Astrocyte (in vitro differentiated cells and primary cell): ENCODE measurements at regions not wholly inside any gene's neighbourhood (a gene's known extent, or its start where the extent isn't known, plus 50 kb on each side); places are given as distances from the start of the nearest gene placed in this dataset.

Experiments used
- DNase-seq: peaks from one replicate; pipeline ENCODE4 v3.0.0-alpha.2; 2010; ENCODE audit warnings: low read depth
- FAIRE-seq: peaks from 2 replicates; lab custom pipeline; 2011; peaks lifted over from hg19 to GRCh38; lab: Jason Lieb, UNC
- H2AFZ ChIP-seq: 2 replicates; pipeline ENCODE4 v1.6.0; 2012; ENCODE audit warnings: low read depth, low read length, inconsistent platforms
- H3K27ac ChIP-seq: 2 replicates; pipeline ENCODE4 v1.5.1; 2011; ENCODE audit warnings: low read depth, low read length, inconsistent platforms
- H3K27me3 ChIP-seq: 2 replicates; pipeline ENCODE4 v1.6.0; 2011; ENCODE audit warnings: low read length, inconsistent platforms; ENCODE audit not compliant: insufficient read depth
- H3K36me3 ChIP-seq: 2 replicates; pipeline ENCODE4 v1.5.1; 2011; ENCODE audit warnings: low read length, inconsistent platforms; ENCODE audit not compliant: insufficient read depth
- H3K4me1 ChIP-seq: 2 replicates; pipeline ENCODE4 v1.5.1; 2011; ENCODE audit warnings: low read length, inconsistent platforms; ENCODE audit not compliant: insufficient read depth
- H3K4me2 ChIP-seq: 2 replicates; pipeline ENCODE4 v1.6.0; 2012; ENCODE audit warnings: low read length, inconsistent platforms
- H3K4me3 ChIP-seq: 2 replicates; pipeline ENCODE4 v1.5.1; 2011; ENCODE audit warnings: low read depth, mild to moderate bottlenecking, low read length, inconsistent platforms; ENCODE audit not compliant: insufficient read depth
- H3K79me2 ChIP-seq: 2 replicates; pipeline ENCODE4 v1.6.0; 2012; ENCODE audit warnings: mild to moderate bottlenecking, low read length, inconsistent platforms; ENCODE audit not compliant: insufficient read depth
- H3K9ac ChIP-seq: 2 replicates; pipeline ENCODE4 v1.6.0; 2012; ENCODE audit warnings: mild to moderate bottlenecking, low read length, inconsistent platforms
- H3K9me3 ChIP-seq: 2 replicates; pipeline ENCODE4 v1.5.1; 2012; ENCODE audit warnings: low read depth, mild to moderate bottlenecking, low read length, inconsistent platforms; ENCODE audit not compliant: insufficient read depth
- H4K20me1 ChIP-seq: 2 replicates; pipeline ENCODE4 v1.6.0; 2012; ENCODE audit warnings: low read length, inconsistent platforms; ENCODE audit not compliant: insufficient read depth
- H3K27ac Mint-ChIP-seq: one replicate; pipeline ENCODE4 v1.8.0; 2021; ENCODE audit warnings: mild to moderate bottlenecking, mixed read lengths; ENCODE audit not compliant: unreplicated experiment
- H3K27me3 Mint-ChIP-seq: one replicate; pipeline ENCODE4 v1.8.0; 2021; ENCODE audit warnings: low read depth, mixed read lengths; ENCODE audit not compliant: unreplicated experiment
- H3K36me3 Mint-ChIP-seq: one replicate; pipeline ENCODE4 v1.8.0; 2021; ENCODE audit warnings: low read depth, mixed read lengths; ENCODE audit not compliant: unreplicated experiment
- H3K4me1 Mint-ChIP-seq: one replicate; pipeline ENCODE4 v1.8.0; 2021; ENCODE audit warnings: low read depth, mixed read lengths; ENCODE audit not compliant: unreplicated experiment
- H3K4me3 Mint-ChIP-seq: one replicate; pipeline ENCODE4 v1.8.0; 2021; ENCODE audit warnings: mild to moderate bottlenecking, moderate library complexity, mixed read lengths; ENCODE audit not compliant: unreplicated experiment
- H3K9me3 Mint-ChIP-seq: one replicate; pipeline ENCODE4 v1.8.0; 2021; ENCODE audit warnings: mild to moderate bottlenecking, mixed read lengths; ENCODE audit not compliant: unreplicated experiment
- EZH2 ChIP-seq: IDR thresholded peaks from 2 replicates; pipeline ENCODE4 v1.6.1; 2012; ENCODE audit warnings: mild to moderate bottlenecking, low read length, inconsistent platforms; ENCODE audit not compliant: insufficient read depth
- TF ChIP-seq, protein P1 (sequence below): IDR thresholded peaks from 2 replicates; pipeline ENCODE4 v1.5.1; 2011; ENCODE audit warnings: low read depth, mild to moderate bottlenecking, inconsistent platforms, low read length, moderate library complexity; ENCODE audit not compliant: insufficient read depth

DNA sequence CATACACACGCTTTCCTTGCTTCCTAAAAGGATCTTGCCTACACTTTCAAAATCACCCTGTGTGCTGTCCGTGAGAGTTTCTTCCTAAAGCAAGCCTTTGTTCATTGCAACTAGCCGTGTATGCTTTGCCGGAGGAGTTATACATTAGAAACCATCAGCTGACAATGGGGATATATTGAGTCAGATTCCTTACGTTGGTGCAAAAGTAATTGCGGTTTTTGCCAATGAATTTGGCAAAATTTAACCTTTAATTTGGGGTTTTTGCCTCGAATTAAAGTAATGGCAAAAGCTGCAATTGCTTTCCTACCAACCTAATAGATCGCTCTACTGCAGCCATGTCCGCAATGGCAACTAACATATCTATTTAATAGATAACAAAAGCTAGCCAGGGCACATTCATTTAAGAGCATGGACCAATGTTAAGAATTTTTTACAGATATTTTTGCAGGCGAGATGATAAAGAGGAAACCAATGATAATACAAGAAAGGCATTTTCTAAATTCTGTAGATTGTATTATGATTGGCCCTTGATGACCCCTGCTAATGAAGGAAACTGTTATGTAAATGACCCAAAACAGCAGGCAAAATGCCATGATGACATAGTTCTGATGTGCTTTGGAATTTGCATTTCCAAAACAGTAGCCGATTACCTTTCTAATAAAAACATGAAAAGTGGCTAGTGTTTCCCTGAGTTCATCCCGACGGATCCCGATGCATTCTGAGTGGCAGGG lies 184.8 kb upstream of the NRP1 start:
- Mint-ChIP-seq H3K27me3 (peaks cover 12% of the 10 kb centered on the region), H3K27ac (no peak overlapping the region), H3K9me3 (peaks cover 5% of the 10 kb centered on the region), H3K4me1 (peaks cover 8% of the 10 kb centered on the region), H3K4me3 (no peak overlapping the region), H3K36me3 (no peaks in the 10 kb centered on the region)
- no peaks in the 10 kb centered on the region for H3K4me1 ChIP-seq
- no peak overlapping the region for H3K27ac ChIP-seq
- no peaks in the 10 kb centered on the region for H4K20me1 ChIP-seq
- no peaks in the 10 kb centered on the region for H3K27me3 ChIP-seq
- no peaks in the 10 kb centered on the region for H3K79me2 ChIP-seq
- TF ChIP-seq, protein P1, sequence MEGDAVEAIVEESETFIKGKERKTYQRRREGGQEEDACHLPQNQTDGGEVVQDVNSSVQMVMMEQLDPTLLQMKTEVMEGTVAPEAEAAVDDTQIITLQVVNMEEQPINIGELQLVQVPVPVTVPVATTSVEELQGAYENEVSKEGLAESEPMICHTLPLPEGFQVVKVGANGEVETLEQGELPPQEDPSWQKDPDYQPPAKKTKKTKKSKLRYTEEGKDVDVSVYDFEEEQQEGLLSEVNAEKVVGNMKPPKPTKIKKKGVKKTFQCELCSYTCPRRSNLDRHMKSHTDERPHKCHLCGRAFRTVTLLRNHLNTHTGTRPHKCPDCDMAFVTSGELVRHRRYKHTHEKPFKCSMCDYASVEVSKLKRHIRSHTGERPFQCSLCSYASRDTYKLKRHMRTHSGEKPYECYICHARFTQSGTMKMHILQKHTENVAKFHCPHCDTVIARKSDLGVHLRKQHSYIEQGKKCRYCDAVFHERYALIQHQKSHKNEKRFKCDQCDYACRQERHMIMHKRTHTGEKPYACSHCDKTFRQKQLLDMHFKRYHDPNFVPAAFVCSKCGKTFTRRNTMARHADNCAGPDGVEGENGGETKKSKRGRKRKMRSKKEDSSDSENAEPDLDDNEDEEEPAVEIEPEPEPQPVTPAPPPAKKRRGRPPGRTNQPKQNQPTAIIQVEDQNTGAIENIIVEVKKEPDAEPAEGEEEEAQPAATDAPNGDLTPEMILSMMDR: no peak
- no peak for TF ChIP-seq EZH2
- no peak overlapping the region for H3K4me2 ChIP-seq
- H3K4me3 ChIP-seq: no peak overlapping the region
- FAIRE-seq (no peak), DNase-seq (no peak)
- no peaks in the 10 kb centered on the region for H3K36me3 ChIP-seq
- H3K9me3 ChIP-seq: no peaks in the 10 kb centered on the region
- no peak overlapping the region for H3K9ac ChIP-seq
- H2AFZ ChIP-seq: no peak overlapping the region

DNA sequence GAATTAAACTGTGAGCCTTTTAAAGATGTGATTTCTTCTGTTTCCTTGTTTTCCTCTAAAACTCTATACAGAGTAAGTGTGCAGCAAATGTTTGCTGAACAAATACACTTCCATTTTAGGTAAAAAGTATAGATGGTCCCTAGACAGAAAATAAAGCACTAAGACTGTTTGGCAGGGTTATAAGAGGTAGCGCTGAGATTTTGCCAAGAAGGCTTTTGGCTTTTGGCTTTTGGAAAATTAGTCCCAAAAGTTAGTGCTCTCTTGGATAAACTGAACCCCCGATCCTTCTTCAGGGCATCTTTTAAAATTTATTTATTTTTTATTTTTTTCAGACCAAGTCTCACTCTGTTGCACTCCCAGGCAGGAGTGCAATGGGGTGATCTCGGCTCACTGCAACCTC lies 175.7 kb upstream of the NRP1 start:
- TF ChIP-seq, protein P1: no peak
- no peak for TF ChIP-seq EZH2
- Histone ChIP-seq H3K79me2 (no peaks in the 10 kb centered on the region), H3K36me3 (no peaks in the 10 kb centered on the region), H3K4me1 (peaks cover 21% of the 10 kb centered on the region), H3K9ac (peak overlapping the region; percentile 55), H3K4me3 (no peak overlapping the region), H4K20me1 (no peaks in the 10 kb centered on the region), H3K9me3 (no peaks in the 10 kb centered on the region), H3K27ac (no peak overlapping the region), H3K4me2 (peak overlapping the region; percentile 71), H3K27me3 (no peaks in the 10 kb centered on the region), H2AFZ (no peak overlapping the region)
- no peak overlapping the region for H3K27ac Mint-ChIP-seq
- peaks cover 4% of the 10 kb centered on the region for H3K9me3 Mint-ChIP-seq
- H3K27me3 Mint-ChIP-seq: no peaks in the 10 kb centered on the region
- no peak overlapping the region for H3K4me3 Mint-ChIP-seq
- no peaks in the 10 kb centered on the region for H3K36me3 Mint-ChIP-seq
- DNase-seq: no peak
- FAIRE-seq: no peak
- H3K4me1 Mint-ChIP-seq: peaks cover 12% of the 10 kb centered on the region

DNA sequence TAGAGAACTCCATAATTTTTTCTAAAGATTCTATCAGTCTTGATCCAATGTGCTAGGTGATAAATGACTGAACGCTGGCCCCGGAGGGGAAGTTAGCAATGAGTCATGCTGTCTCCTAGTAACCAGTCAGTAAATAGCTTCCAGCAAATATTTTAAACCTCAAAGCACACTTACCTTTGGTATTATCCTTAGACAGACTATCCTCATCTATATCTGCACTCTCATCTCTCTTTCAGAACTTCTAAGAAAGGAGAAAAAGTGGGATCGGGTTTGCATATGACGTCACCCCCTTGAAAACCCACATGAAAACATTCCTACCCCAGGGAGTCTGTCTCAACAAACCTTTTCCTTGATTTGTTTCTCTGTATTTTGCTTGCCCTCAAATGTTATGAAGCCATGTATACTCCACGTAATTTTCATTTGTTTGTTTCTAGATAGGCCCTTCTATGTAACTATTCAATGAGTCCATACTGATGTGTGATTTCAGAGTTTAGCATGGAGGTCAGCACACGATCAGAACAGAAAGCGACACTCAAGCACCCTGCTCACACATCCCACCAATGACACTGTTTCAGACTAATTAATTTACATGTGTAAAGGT lies 174.9 kb upstream of the NRP1 start:
- peak overlapping the region; percentile 71 for H3K4me2 ChIP-seq
- H4K20me1 ChIP-seq: no peaks in the 10 kb centered on the region
- H3K4me1 ChIP-seq: peaks cover 21% of the 10 kb centered on the region
- peaks cover 4% of the 10 kb centered on the region for H3K9me3 Mint-ChIP-seq
- H3K27ac ChIP-seq: peak overlapping the region; percentile 62
- no peaks in the 10 kb centered on the region for H3K36me3 ChIP-seq
- H3K27me3 ChIP-seq: no peaks in the 10 kb centered on the region
- H3K9me3 ChIP-seq: no peaks in the 10 kb centered on the region
- H3K27me3 Mint-ChIP-seq: no peaks in the 10 kb centered on the region
- no peaks in the 10 kb centered on the region for H3K79me2 ChIP-seq
- no peak for TF ChIP-seq EZH2
- TF ChIP-seq, protein P1: no peak
- H3K4me3 Mint-ChIP-seq: no peak overlapping the region
- H3K27ac Mint-ChIP-seq: peak overlapping the region; percentile 47
- peak overlapping the region; percentile 55 for H3K9ac ChIP-seq
- H3K36me3 Mint-ChIP-seq: no peaks in the 10 kb centered on the region
- peaks cover 12% of the 10 kb centered on the region for H3K4me1 Mint-ChIP-seq
- DNase-seq: peak; percentile 97
- FAIRE-seq: peak; percentile 81
- H2AFZ ChIP-seq: no peak overlapping the region
- H3K4me3 ChIP-seq: peak overlapping the region; percentile 4
